ENCODE measurements at regions not wholly inside any gene's neighbourhood (a gene's known extent, or its start where the extent isn't known, plus 50 kb on each side); places are given as distances from the start of the nearest gene placed in this dataset.
"Not testable (repeated sequence)": the region's sequence is repeated elsewhere in the genome, so short reads cannot be mapped to it uniquely, and the experiment has no call there.

- in situ Hi-C loops (cut with HindIII; ENCODE audit: low pct_unique_long_range_greater_than_20kb, low sequenced_read_pairs); DNase-seq (ENCODE audit: low read depth): not testable (repeated sequence)
Observed at GRCh38 chr22:23379540-23380229, 199.4 kb downstream of the BCR start.

- DNase-seq (ENCODE audit: low read depth) = no peak
- in situ Hi-C loops (cut with HindIII; ENCODE audit: low pct_unique_long_range_greater_than_20kb, low sequenced_read_pairs) = no loop called here
Observed at GRCh38 chr22:23377767-23378166, 197.5 kb downstream of the BCR start.

GRCh38 chr22:23376256-23376655 lies 195.9 kb downstream of the BCR start:
- no peak for DNase-seq (ENCODE audit: low read depth)
- in situ Hi-C loops (cut with HindIII; ENCODE audit: low pct_unique_long_range_greater_than_20kb, low sequenced_read_pairs) = no loop called here

GRCh38 chr22:23375031-23375827 lies 194.9 kb downstream of the BCR start:
- DNase-seq (ENCODE audit: low read depth) = no peak
- in situ Hi-C loops (cut with HindIII; ENCODE audit: low pct_unique_long_range_greater_than_20kb, low sequenced_read_pairs) = no loop called here

GRCh38 chr22:23373601-23374000 lies 193.3 kb downstream of the BCR start:
- in situ Hi-C loops (cut with HindIII; ENCODE audit: low pct_unique_long_range_greater_than_20kb, low sequenced_read_pairs) = no loop called here
- DNase-seq (ENCODE audit: low read depth) = no peak

GRCh38 chr22:23370251-23370650 lies 189.9 kb downstream of the BCR start:
- in situ Hi-C loops (cut with HindIII; ENCODE audit: low pct_unique_long_range_greater_than_20kb, low sequenced_read_pairs) = no loop called here
- no peak for DNase-seq (ENCODE audit: low read depth)

- DNase-seq (ENCODE audit: low read depth) = no peak
- in situ Hi-C loops (cut with HindIII; ENCODE audit: low pct_unique_long_range_greater_than_20kb, low sequenced_read_pairs) = no loop called here
Observed at GRCh38 chr22:23369054-23369685, 188.9 kb downstream of the BCR start.
